GM06990 (cell line): ENCODE measurements at regions not wholly inside any gene's neighbourhood (a gene's known extent, or its start where the extent isn't known, plus 50 kb on each side); places are given as distances from the start of the nearest gene placed in this dataset.

Source experiments
- DNase-seq: peaks from one replicate; pipeline ENCODE4 v3.0.0-alpha.2; 2011; ENCODE audit not compliant: insufficient read length; ENCODE audit errors: extremely low read depth
- H3K27me3 ChIP-seq: replicated peaks from 2 replicates; pipeline ENCODE4 v1.6.0; 2011; ENCODE audit warnings: low read length; ENCODE audit not compliant: control insufficient read depth, insufficient read depth
- H3K36me3 ChIP-seq: 2 replicates; pipeline ENCODE4 v1.5.1; 2011; ENCODE audit warnings: low read length; ENCODE audit not compliant: control insufficient read depth, insufficient read depth
- H3K4me3 ChIP-seq: replicated peaks from 2 replicates; pipeline ENCODE4 v1.5.1; 2011; ENCODE audit warnings: low read depth, mild to moderate bottlenecking, control low read depth, low read length
- CTCF ChIP-seq: IDR thresholded peaks from 2 replicates; pipeline ENCODE4 v1.5.1; 2011; ENCODE audit warnings: low read length, control low read depth, mild to moderate bottlenecking, inconsistent platforms; ENCODE audit not compliant: insufficient read depth, poor library complexity, severe bottlenecking

- Histone ChIP-seq H3K27me3 (no peaks in the 10 kb centered on the region), H3K4me3 (no peak overlapping the region), H3K36me3 (no peaks in the 10 kb centered on the region)
- no peak for DNase-seq
- TF ChIP-seq CTCF = no peak
Observed at GRCh38 chr4:110914791-110915190, 291.9 kb upstream of the PITX2 start.

GRCh38 chr4:110915301-110915700 is 292.4 kb upstream of the PITX2 start:
- DNase-seq = no peak
- no peak overlapping the region for H3K4me3 ChIP-seq
- TF ChIP-seq CTCF = no peak
- H3K36me3 ChIP-seq = no peaks in the 10 kb centered on the region
- H3K27me3 ChIP-seq = no peaks in the 10 kb centered on the region

GRCh38 chr4:110916505-110916904 is 293.6 kb upstream of the PITX2 start:
- H3K4me3 ChIP-seq = no peak overlapping the region
- no peak for TF ChIP-seq CTCF
- no peaks in the 10 kb centered on the region for H3K36me3 ChIP-seq
- H3K27me3 ChIP-seq = no peaks in the 10 kb centered on the region
- DNase-seq = no peak

GRCh38 chr4:110917835-110918234 is 295.0 kb upstream of the PITX2 start:
- Histone ChIP-seq H3K36me3 (no peaks in the 10 kb centered on the region), H3K27me3 (no peaks in the 10 kb centered on the region), H3K4me3 (no peak overlapping the region)
- TF ChIP-seq CTCF = no peak
- DNase-seq = no peak

- no peak overlapping the region for H3K4me3 ChIP-seq
- no peak for TF ChIP-seq CTCF
- H3K36me3 ChIP-seq = no peaks in the 10 kb centered on the region
- DNase-seq = no peak
- no peaks in the 10 kb centered on the region for H3K27me3 ChIP-seq
Observed at GRCh38 chr4:110920990-110921389, 298.1 kb upstream of the PITX2 start.

GRCh38 chr4:110924761-110925160 is 301.9 kb upstream of the PITX2 start:
- DNase-seq = no peak
- no peaks in the 10 kb centered on the region for H3K36me3 ChIP-seq
- H3K27me3 ChIP-seq = no peaks in the 10 kb centered on the region
- no peak for TF ChIP-seq CTCF
- no peak overlapping the region for H3K4me3 ChIP-seq
